Pancreas (tissue), 10 donors: ENCODE measurements at regions not wholly inside any gene's neighbourhood (a gene's known extent, or its start where the extent isn't known, plus 50 kb on each side); places are given as distances from the start of the nearest gene placed in this dataset.

Experiments used
- ATAC-seq, 4 donors: fragments of 200-7000 bp; cut with Tn5 transposase; one replicate each; pipeline versions ENCODE4 v1.8.0 to v1.9.1; 2020; ENCODE audit warnings: mild to moderate bottlenecking in 4 of 4, moderate library complexity in 4 of 4
- DNase-seq, 6 donors: peaks; one replicate each; pipeline ENCODE4 v3.0.0-alpha.2; 2020
- FAIRE-seq: peaks from 2 replicates; lab custom pipeline; 2012; peaks lifted over from hg19 to GRCh38; lab: Jason Lieb, UNC
- H3K27ac ChIP-seq, 4 donors: fragments of 200-600 bp; sonication (generic); 1 replicate in 3 of 4; 2 replicates in 1 of 4; pipeline versions ENCODE4 v1.5.0 to v1.8.0; 2020
- H3K27me3 ChIP-seq, 4 donors: fragments of 200-600 bp; one replicate each; pipeline ENCODE4 v1.8.0; 2021
- H3K36me3 ChIP-seq, 3 donors: fragments of 200-600 bp; sonication (generic) in 1 of 3; one replicate each; pipeline versions ENCODE4 v1.5.0 to v1.8.0; 2020 to 2021
- H3K4me1 ChIP-seq, 3 donors: fragments of 200-600 bp; one replicate each; pipeline ENCODE4 v1.8.0; 2021
- H3K4me3 ChIP-seq, 4 donors: fragments of 200-600 bp; sonication (generic) in 2 of 4; one replicate each; pipeline versions ENCODE4 v1.5.0 to v1.8.0; 2020 to 2021
- H3K9me3 ChIP-seq, 4 donors: fragments of 200-600 bp; one replicate each; pipeline ENCODE4 v1.8.0; 2021
- CTCF ChIP-seq, 4 donors: fragments of 200-600 bp; sonication (generic) in 3 of 4; IDR thresholded peaks; one replicate each; pipeline versions ENCODE4 v1.5.0 to v1.8.0; 2021; ENCODE audit warnings: antibody characterized with exemption in 4 of 4
- WGBS, 2 donors: extraction: QIAGEN DNeasy Blood & Tissue Kit; methylation state at CpG; one replicate each; pipeline ENCODE4 v1.1.7; 2013; 5-methylcytosine and 5-hydroxymethylcytosine counted together
- intact Hi-C, 3 donors: fragments of 100-400 bp; cut with DNase I; formaldehyde crosslinking; loops; one replicate each; pipeline versions ENCODE4 v1.11.1 to v1.14.2; 2022
- donor health status: healthy with polysubstance abuse.
- donor health status: DM: no; HTN: no; CAD: no; lungs with moderate emphysema.
- donor health status: DM: no; HTN: no; CAD: no.
- donor health status: control.
- donor health status: control.
- donor health status: Bipolar disorder and iron deficiency.
- donor health status: DM: yes; HTN: yes; CAD: no.
- donor health status: DM: no; HTN: no; CAD: no.
- donor health status: DM: no; HTN: no; CAD: no.
- donor health status: DM: yes; HTN: yes; CAD: no.

GRCh38 chrX:121585626-121586025, 538.2 kb downstream of the GLUD2 start:
- DNase-seq (no peak), FAIRE-seq (no peak), ATAC-seq (no peak)
- H3K9me3 ChIP-seq = no peaks in the 10 kb centered on the region
- 46 to 56% methylated on average over 3 of the region's 3 CpGs for WGBS, 2 donors
- intact Hi-C loops = no loop called here
- H3K36me3 ChIP-seq = no peaks in the 10 kb centered on the region
- TF ChIP-seq CTCF (IDR thresholded peaks at IDR 0.05) = no peak
- no peak overlapping the region for H3K27ac ChIP-seq
- H3K4me3 ChIP-seq = no peak overlapping the region
- no peaks in the 10 kb centered on the region for H3K4me1 ChIP-seq
- H3K27me3 ChIP-seq = peaks cover 0 to 3% (median 0%) of the 10 kb centered on the region in 4 donors

- no peak for ATAC-seq
- H3K27ac ChIP-seq = no peak overlapping the region
- no peak for TF ChIP-seq CTCF (IDR thresholded peaks at IDR 0.05)
- no peaks in the 10 kb centered on the region for H3K4me1 ChIP-seq
- no peaks in the 10 kb centered on the region for H3K9me3 ChIP-seq
- FAIRE-seq = no peak
- DNase-seq = no peak
- no peaks in the 10 kb centered on the region for H3K27me3 ChIP-seq
- no peaks in the 10 kb centered on the region for H3K36me3 ChIP-seq
- H3K4me3 ChIP-seq = no peak overlapping the region
- 55 to 59% methylated on average over 3 of the region's 3 CpGs for WGBS, 2 donors
- intact Hi-C loops = no loop called here
These were observed 545.5 kb downstream of the GLUD2 start for GRCh38 chrX:121592884-121593283.

- no peak for FAIRE-seq
- H3K4me3 ChIP-seq = no peak overlapping the region
- no peak for DNase-seq
- H3K9me3 ChIP-seq = no peaks in the 10 kb centered on the region
- H3K27me3 ChIP-seq = no peaks in the 10 kb centered on the region
- no peak for TF ChIP-seq CTCF (IDR thresholded peaks at IDR 0.05)
- H3K36me3 ChIP-seq = no peaks in the 10 kb centered on the region
- intact Hi-C loops = no loop called here
- H3K4me1 ChIP-seq = no peaks in the 10 kb centered on the region
- no peak overlapping the region for H3K27ac ChIP-seq
- 67 to 71% methylated on average over 2 of the region's 2 CpGs for WGBS, 2 donors
- no peak for ATAC-seq
These were observed 550.9 kb downstream of the GLUD2 start for GRCh38 chrX:121598356-121598755.

GRCh38 chrX:121635141-121635540, 587.7 kb downstream of the GLUD2 start:
- FAIRE-seq (no peak), DNase-seq (no peak), ATAC-seq (no peak)
- Histone ChIP-seq H3K36me3 (no peaks in the 10 kb centered on the region), H3K9me3 (no peaks in the 10 kb centered on the region), H3K4me1 (no peaks in the 10 kb centered on the region), H3K27me3 (no peaks in the 10 kb centered on the region), H3K4me3 (no peak overlapping the region), H3K27ac (no peak overlapping the region)
- intact Hi-C loops = no loop called here
- 63 to 77% methylated on average over 2 of the region's 2 CpGs for WGBS, 2 donors
- TF ChIP-seq CTCF (IDR thresholded peaks at IDR 0.05) = no peak

GRCh38 chrX:121639781-121640180, 592.4 kb downstream of the GLUD2 start:
- FAIRE-seq (no peak), DNase-seq (no peak), ATAC-seq (no peak)
- no peak for TF ChIP-seq CTCF (IDR thresholded peaks at IDR 0.05)
- intact Hi-C loops = no loop called here
- Histone ChIP-seq H3K4me3 (no peak overlapping the region), H3K9me3 (no peaks in the 10 kb centered on the region), H3K36me3 (no peaks in the 10 kb centered on the region), H3K4me1 (no peaks in the 10 kb centered on the region), H3K27ac (no peak overlapping the region), H3K27me3 (no peaks in the 10 kb centered on the region)
